HG03139 (cell line): ENCODE measurements at regions not wholly inside any gene's neighbourhood (a gene's known extent, or its start where the extent isn't known, plus 50 kb on each side); places are given as distances from the start of the nearest gene placed in this dataset.
"Not testable (repeated sequence)": the region's sequence is repeated elsewhere in the genome, so short reads cannot be mapped to it uniquely, and the experiment has no call there.

ENCODE experiments used
- ATAC-seq: cut with Tn5 transposase; IDR thresholded peaks from one replicate; pipeline ENCODE4 v1.9.1; 2021; ENCODE audit not compliant: unreplicated experiment

DNA sequence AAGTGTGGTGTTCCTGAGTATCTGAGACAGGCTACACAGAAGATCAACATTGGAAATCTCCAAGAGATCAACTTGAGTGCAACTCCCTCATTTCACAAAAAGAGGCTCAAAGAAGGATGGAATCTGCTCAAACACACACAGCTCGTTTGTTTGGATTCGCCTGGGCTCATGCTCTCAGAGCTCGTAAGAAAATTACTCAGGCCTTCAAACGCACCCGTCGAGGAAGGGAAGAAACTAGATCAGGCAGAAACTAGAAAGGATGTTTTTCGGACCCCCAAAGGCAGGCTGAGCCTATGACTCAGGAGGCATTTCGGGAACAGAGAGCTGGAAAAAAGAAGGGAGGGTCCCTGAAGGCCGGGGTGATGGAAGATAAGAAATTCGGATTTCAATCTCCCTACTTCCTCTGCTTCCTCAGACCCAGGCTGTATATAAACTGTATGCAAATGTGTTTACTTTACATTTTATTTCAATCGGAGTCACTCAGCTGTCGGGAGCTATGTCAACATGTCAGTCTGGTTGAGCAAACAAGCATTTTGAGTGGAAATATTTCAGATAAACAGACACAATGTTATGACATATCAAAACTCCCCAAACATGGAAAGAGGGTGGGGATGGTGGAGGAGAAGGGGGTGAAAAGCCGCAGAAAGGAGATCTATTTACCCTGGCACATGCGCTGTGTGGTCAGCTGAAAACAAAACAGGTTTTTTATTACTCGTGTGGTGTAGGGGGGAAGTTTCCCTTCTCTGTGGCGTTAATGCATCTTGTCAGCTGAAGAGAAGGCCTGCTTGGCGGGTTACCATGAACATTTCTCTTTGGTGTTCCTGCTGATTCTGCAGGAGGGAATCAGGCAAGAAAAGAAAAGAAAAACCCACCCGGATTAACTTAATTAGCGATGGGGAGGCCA is 129.1 kb upstream of the TBX3 start:
- ATAC-seq: no peak

- no peak for ATAC-seq
Observed at GRCh38 chr12:114812384-114812783, 128.4 kb upstream of the TBX3 start.

GRCh38 chr12:114809097-114809496 is 125.1 kb upstream of the TBX3 start:
- no peak for ATAC-seq

GRCh38 chr12:114801381-114801780 is 117.4 kb upstream of the TBX3 start:
- ATAC-seq: not testable (repeated sequence)

- not testable (repeated sequence) for ATAC-seq
Observed at GRCh38 chr12:114800566-114800965, 116.6 kb upstream of the TBX3 start.

DNA sequence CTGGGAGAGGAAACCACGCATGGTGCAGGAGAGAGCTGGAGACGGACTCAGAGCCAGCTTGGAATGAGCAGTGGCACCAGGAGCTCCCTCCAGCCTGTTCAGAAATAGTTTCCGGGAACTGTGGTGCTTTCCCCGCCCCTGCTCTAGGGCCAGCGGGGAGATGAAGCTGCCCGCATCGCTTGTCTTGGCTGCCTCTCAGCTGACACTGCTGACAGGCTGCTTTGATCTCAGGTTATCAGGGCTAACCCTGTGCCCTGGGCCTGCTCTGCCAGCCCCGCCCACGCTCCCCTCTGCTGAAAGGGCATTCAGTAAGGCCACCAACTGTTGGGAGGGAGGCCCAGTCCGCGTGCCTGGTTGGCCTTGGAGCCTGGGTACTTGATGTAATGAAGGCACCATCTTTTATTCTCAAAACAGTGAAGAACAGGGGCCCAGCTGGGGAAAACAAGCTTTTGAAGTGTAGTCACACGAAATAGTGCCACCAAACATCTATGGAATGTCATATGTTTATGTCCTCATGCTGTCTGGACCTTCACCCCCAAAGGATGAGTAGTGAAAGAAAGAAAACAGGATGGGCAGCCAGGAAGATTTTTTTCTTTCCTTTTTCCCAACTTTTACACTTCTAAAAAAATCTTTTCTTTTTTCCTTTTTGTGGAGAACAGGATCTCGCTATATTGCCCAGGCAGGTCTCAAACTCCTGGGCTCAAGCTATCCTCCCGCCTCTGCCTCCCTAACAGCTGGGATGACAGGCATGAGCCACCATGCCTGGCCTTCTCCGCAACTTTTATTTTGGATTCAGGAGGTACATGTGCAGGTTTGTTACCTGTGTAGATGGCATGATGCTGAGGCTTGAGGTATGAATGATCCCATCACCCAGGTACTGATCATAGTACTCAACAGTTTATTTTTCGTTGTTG is 115.9 kb upstream of the TBX3 start:
- ATAC-seq: no peak

- ATAC-seq: no peak
Observed at GRCh38 chr12:114794049-114794558, 110.1 kb upstream of the TBX3 start.

GRCh38 chr12:114790276-114790675 is 106.3 kb upstream of the TBX3 start:
- ATAC-seq: no peak

GRCh38 chr12:114789821-114790220 is 105.8 kb upstream of the TBX3 start:
- ATAC-seq: no peak

DNA sequence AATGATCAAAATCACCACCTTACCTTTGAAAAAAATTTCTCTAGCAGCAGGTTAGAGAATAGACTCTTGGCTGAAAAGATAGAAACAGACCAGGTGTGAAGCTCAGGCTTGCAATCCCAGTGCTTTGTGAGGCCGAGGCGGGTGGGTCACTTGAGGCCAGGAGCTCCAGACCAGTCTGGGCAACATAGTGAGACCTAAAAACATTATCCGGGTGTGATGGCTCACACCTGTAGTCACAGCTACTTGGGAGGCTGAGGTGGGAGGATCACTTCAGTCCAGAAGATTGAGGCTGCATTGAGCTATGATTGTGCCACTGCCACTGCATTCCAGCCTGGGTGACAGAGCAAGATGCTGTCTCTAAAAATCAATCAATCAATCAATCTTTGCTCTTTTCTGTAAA is 105.3 kb upstream of the TBX3 start:
- no peak for ATAC-seq

GRCh38 chr12:114784526-114784925 is 100.6 kb upstream of the TBX3 start:
- no peak for ATAC-seq

DNA sequence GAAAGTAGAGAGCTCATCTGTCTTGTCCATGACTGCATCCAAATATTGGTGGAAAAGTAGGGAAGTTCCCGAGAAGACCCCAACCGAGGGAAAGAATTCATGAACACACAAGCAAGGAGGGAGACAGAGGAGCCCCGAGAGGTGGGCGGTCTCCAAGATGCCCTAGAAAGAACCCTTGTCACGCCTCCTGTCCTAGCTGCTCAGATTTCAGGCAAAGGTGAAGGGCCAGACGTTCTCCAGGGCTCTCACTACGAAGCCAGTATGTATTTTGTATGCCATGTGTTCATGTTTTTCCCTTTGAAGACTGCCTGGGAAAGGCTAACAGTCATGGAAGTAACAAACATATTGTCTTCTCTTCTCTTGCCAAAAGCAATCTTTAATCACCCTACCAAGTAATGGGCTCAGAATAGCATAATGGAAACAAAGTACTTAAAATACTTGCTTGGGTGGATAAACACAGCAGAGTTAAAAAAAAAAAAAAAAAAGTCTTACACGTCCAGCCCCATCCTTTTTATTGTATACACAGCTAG is 99.2 kb upstream of the TBX3 start:
- no peak for ATAC-seq

GRCh38 chr12:114780746-114781399 is 96.9 kb upstream of the TBX3 start:
- no peak for ATAC-seq

GRCh38 chr12:114779647-114780046 is 95.7 kb upstream of the TBX3 start:
- no peak for ATAC-seq

- no peak for ATAC-seq
Observed at GRCh38 chr12:114779186-114779585, 95.2 kb upstream of the TBX3 start.

- ATAC-seq: no peak
Observed at GRCh38 chr12:114776731-114777442, 92.9 kb upstream of the TBX3 start.

- no peak for ATAC-seq
Observed at GRCh38 chr12:114774699-114775098, 90.7 kb upstream of the TBX3 start.

- ATAC-seq: no peak
Observed at GRCh38 chr12:114774197-114774596, 90.2 kb upstream of the TBX3 start.

DNA sequence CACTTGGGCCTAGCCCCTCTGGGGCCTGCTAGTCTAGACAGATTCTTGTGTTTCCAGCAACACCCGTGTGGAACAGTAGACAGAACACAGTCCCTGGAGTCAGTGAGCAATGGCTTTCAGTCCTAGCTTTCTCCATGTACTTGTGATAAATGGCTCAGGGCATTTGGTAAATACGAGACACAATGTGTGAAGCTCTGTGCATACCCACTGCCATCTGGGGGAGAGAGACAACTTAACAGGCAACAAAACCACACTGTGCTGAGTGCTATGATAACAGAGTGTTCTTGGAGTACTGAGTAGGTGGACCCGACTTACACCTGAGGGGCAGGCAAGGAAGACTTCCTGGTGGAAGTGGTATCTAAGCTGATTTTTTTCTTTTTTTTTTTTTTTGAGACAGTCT is 86.3 kb upstream of the TBX3 start:
- no peak for ATAC-seq

GRCh38 chr12:114769634-114770033 is 85.7 kb upstream of the TBX3 start:
- ATAC-seq: no peak
